AG04449 (cell line): ENCODE measurements at regions not wholly inside any gene's neighbourhood (a gene's known extent, or its start where the extent isn't known, plus 50 kb on each side); places are given as distances from the start of the nearest gene placed in this dataset.

ENCODE experiments used
- CTCF ChIA-PET: fragments of 350-600 bp; formaldehyde crosslinking; extraction: SDS; loops from one replicate; lab custom pipeline; 2021; ENCODE audit warnings: antibody characterized with exemption; lab: Yijun Ruan, JAX
- POLR2A ChIA-PET: fragments of 400-600, 350-600 bp; formaldehyde crosslinking; extraction: SDS; loops from one replicate; lab custom pipeline; 2020; ENCODE audit warnings: antibody characterized with exemption, inconsistent platforms; lab: Yijun Ruan, JAX
- DNase-seq: peaks from one replicate; pipeline ENCODE4 v3.0.0-alpha.2; 2010; ENCODE audit warnings: low read depth, low spot score
- H3K4me3 ChIP-seq: 2 replicates; pipeline ENCODE4 v1.5.1; 2011; ENCODE audit warnings: low read depth, mild to moderate bottlenecking, control low read depth, low read length
- CTCF ChIP-seq: IDR thresholded peaks from one replicate; pipeline ENCODE4 v1.5.1; 2011; ENCODE audit warnings: mild to moderate bottlenecking, moderate library complexity, low read length, control low read depth, inconsistent platforms; ENCODE audit not compliant: insufficient read depth; ENCODE audit errors: missing control alignments

- CTCF ChIA-PET, result no interaction called here
- POLR2A ChIA-PET, result no interaction called here
- TF ChIP-seq CTCF, result no peak
- no peak for DNase-seq
- no peak overlapping the region for H3K4me3 ChIP-seq
These were observed 169.8 kb upstream of the CHORDC1 start for GRCh38 chr11:90392692-90393091.

- CTCF ChIA-PET, result no interaction called here
- DNase-seq, result no peak
- no peak overlapping the region for H3K4me3 ChIP-seq
- POLR2A ChIA-PET, result no interaction called here
- TF ChIP-seq CTCF, result no peak
These were observed 168.9 kb upstream of the CHORDC1 start for GRCh38 chr11:90391756-90392155.

- TF ChIP-seq CTCF, result no peak
- CTCF ChIA-PET, result no interaction called here
- POLR2A ChIA-PET, result no interaction called here
These were observed 157.4 kb upstream of the CHORDC1 start for GRCh38 chr11:90380206-90380605.

GRCh38 chr11:90373971-90374370 lies 151.1 kb upstream of the CHORDC1 start:
- DNase-seq, result no peak
- ChIA-PET CTCF (no interaction called here), POLR2A (no interaction called here)
- H3K4me3 ChIP-seq, result no peak overlapping the region
- TF ChIP-seq CTCF, result no peak

More at GRCh38 chr11:90380206-90380605, 157.4 kb upstream of the CHORDC1 start:
- H3K4me3 ChIP-seq, result no peak overlapping the region
- no peak for DNase-seq

- no peak overlapping the region for H3K4me3 ChIP-seq
- DNase-seq, result no peak
- CTCF ChIA-PET, result no interaction called here
- POLR2A ChIA-PET, result no interaction called here
- TF ChIP-seq CTCF, result no peak
These were observed 141.7 kb upstream of the CHORDC1 start for GRCh38 chr11:90364527-90364926.

GRCh38 chr11:90363739-90364138 lies 140.9 kb upstream of the CHORDC1 start:
- H3K4me3 ChIP-seq, result no peak overlapping the region
- CTCF ChIA-PET, result no interaction called here
- POLR2A ChIA-PET, result no interaction called here
- no peak for TF ChIP-seq CTCF
- DNase-seq, result no peak

- CTCF ChIA-PET, result interaction anchor here (0.9 kb wide), 1 partner anchor 150 kb away, joined by 3 read pairs; no protein-coding TSS in a partner anchor
- POLR2A ChIA-PET, result no interaction called here
These were observed 132.4 kb upstream of the CHORDC1 start for GRCh38 chr11:90355200-90355599.

More at GRCh38 chr11:90355200-90355599, 132.4 kb upstream of the CHORDC1 start:
- DNase-seq, result no peak
- no peak for TF ChIP-seq CTCF
- H3K4me3 ChIP-seq, result no peak overlapping the region
